Esophagus squamous epithelium (tissue), 5 donors: ENCODE measurements at regions not wholly inside any gene's neighbourhood (a gene's known extent, or its start where the extent isn't known, plus 50 kb on each side); places are given as distances from the start of the nearest gene placed in this dataset.

Experiments
- DNase-seq: peaks from one replicate; lab custom pipeline; 2025; lab: John Stamatoyannopoulos, UW
- H3K27ac ChIP-seq, 4 donors: fragments of 200-600 bp; sonication (generic); one replicate each; pipeline ENCODE4 v1.5.1; 2016 to 2019; ENCODE audit warnings: mild to moderate bottlenecking in 1 of 4
- H3K27me3 ChIP-seq, 4 donors: fragments of 200-600 bp; sonication (generic); 1 replicate in 3 of 4; 2 replicates in 1 of 4; pipeline versions ENCODE4 v1.5.1 to v1.6.0; 2017 to 2021; ENCODE audit warnings: antibody characterized with exemption in 1 of 4
- H3K36me3 ChIP-seq, 3 donors: fragments of 200-600 bp; sonication (generic); one replicate each; pipeline ENCODE4 v1.5.1; 2016 to 2019
- H3K4me1 ChIP-seq, 3 donors: fragments of 200-600 bp; sonication (generic); one replicate each; pipeline ENCODE4 v1.5.1; 2017 to 2019
- H3K4me3 ChIP-seq, 4 donors: fragments of 200-600 bp; sonication (generic); 1 replicate in 3 of 4; 2 replicates in 1 of 4; pipeline ENCODE4 v1.5.1; 2016 to 2019; ENCODE audit warnings: mild to moderate bottlenecking in 2 of 4, moderate library complexity in 1 of 4
- H3K9me3 ChIP-seq, 3 donors: fragments of 200-600 bp; sonication (generic); one replicate each; pipeline ENCODE4 v1.5.1; 2016 to 2019
- CTCF ChIP-seq, 6 experiments: fragments of 450-650 bp in 4 of 6; fragments of 200-600 bp in 2 of 6; sonication (generic) in 2 of 6; IDR thresholded peaks; one replicate each; pipeline ENCODE4 v1.5.1; 2016 to 2019; ENCODE audit warnings: antibody characterized with exemption in 6 of 6, mild to moderate bottlenecking in 4 of 6, moderate library complexity in 4 of 6
- POLR2A ChIP-seq, 4 donors: fragments of 450-650 bp; IDR thresholded peaks; one replicate each; pipeline ENCODE4 v1.6.1; 2017; ENCODE audit warnings: antibody characterized with exemption in 4 of 4, mild to moderate bottlenecking in 4 of 4, moderate library complexity in 3 of 4
- WGBS, 2 donors: methylation state at CpG; one replicate each; pipeline ENCODE4 v1.1.5; 2018; 5-methylcytosine and 5-hydroxymethylcytosine counted together
- intact Hi-C: fragments of 100-400 bp; cut with DNase I; formaldehyde crosslinking; loops from one replicate; pipeline ENCODE4 v1.15.0; 2022
- donor health status: DM: yes; HTN: yes; CAD: no.

GRCh38 chr5:105982526-105982925 lies 1688.2 kb downstream of the EFNA5 start:
- Histone ChIP-seq H3K27me3 (no peaks in the 10 kb centered on the region), H3K36me3 (no peaks in the 10 kb centered on the region), H3K9me3 (no peaks in the 10 kb centered on the region), H3K4me3 (no peak overlapping the region), H3K27ac (no peak overlapping the region), H3K4me1 (no peaks in the 10 kb centered on the region)
- WGBS, 2 donors, result 50 to 60% methylated on average over 1 of the region's 9 CpGs
- TF ChIP-seq CTCF (IDR thresholded peaks at IDR 0.05) (no peak), POLR2A (IDR thresholded peaks at IDR 0.05) (no peak)
- intact Hi-C loops, result no loop called here
- no peak for DNase-seq

- 50% methylated on average over 1 of the region's 1 CpG for WGBS, 2 donors
- intact Hi-C loops, result no loop called here
- Histone ChIP-seq H3K36me3 (no peaks in the 10 kb centered on the region), H3K27me3 (no peaks in the 10 kb centered on the region), H3K4me1 (no peaks in the 10 kb centered on the region), H3K27ac (no peak overlapping the region), H3K9me3 (no peaks in the 10 kb centered on the region), H3K4me3 (no peak overlapping the region)
- TF ChIP-seq CTCF (IDR thresholded peaks at IDR 0.05) (no peak), POLR2A (IDR thresholded peaks at IDR 0.05) (no peak)
- no peak for DNase-seq
These were observed 1692.7 kb downstream of the EFNA5 start for GRCh38 chr5:105978011-105978410.

- 69 to 81% methylated on average over 3 of the region's 3 CpGs for WGBS, 2 donors
- H3K4me1 ChIP-seq, result no peaks in the 10 kb centered on the region
- TF ChIP-seq POLR2A (IDR thresholded peaks at IDR 0.05), result no peak
- no peak for TF ChIP-seq CTCF (IDR thresholded peaks at IDR 0.05)
- no peaks in the 10 kb centered on the region for H3K9me3 ChIP-seq
- DNase-seq, result no peak
- no peak overlapping the region for H3K27ac ChIP-seq
- no peaks in the 10 kb centered on the region for H3K36me3 ChIP-seq
- intact Hi-C loops, result no loop called here
- H3K27me3 ChIP-seq, result no peaks in the 10 kb centered on the region
- no peak overlapping the region for H3K4me3 ChIP-seq
These were observed 1693.6 kb downstream of the EFNA5 start for GRCh38 chr5:105977163-105977562.

GRCh38 chr5:105970919-105971318 lies 1699.8 kb downstream of the EFNA5 start:
- H3K4me3 ChIP-seq, result no peak overlapping the region
- intact Hi-C loops, result no loop called here
- TF ChIP-seq POLR2A (IDR thresholded peaks at IDR 0.05), result no peak
- TF ChIP-seq CTCF (IDR thresholded peaks at IDR 0.05), result no peak

GRCh38 chr5:105968981-105969380 lies 1701.8 kb downstream of the EFNA5 start:
- no peaks in the 10 kb centered on the region for H3K9me3 ChIP-seq
- no peak overlapping the region for H3K27ac ChIP-seq
- no peaks in the 10 kb centered on the region for H3K27me3 ChIP-seq
- no peaks in the 10 kb centered on the region for H3K4me1 ChIP-seq
- TF ChIP-seq CTCF (IDR thresholded peaks at IDR 0.05), result no peak
- TF ChIP-seq POLR2A (IDR thresholded peaks at IDR 0.05), result no peak
- WGBS, 2 donors, result 60 to 62% methylated on average over 3 of the region's 3 CpGs
- H3K36me3 ChIP-seq, result no peaks in the 10 kb centered on the region
- DNase-seq, result no peak
- intact Hi-C loops, result no loop called here
- no peak overlapping the region for H3K4me3 ChIP-seq

More at GRCh38 chr5:105970919-105971318, 1699.8 kb downstream of the EFNA5 start:
- no peaks in the 10 kb centered on the region for H3K9me3 ChIP-seq
- no peaks in the 10 kb centered on the region for H3K36me3 ChIP-seq
- DNase-seq, result no peak
- H3K27me3 ChIP-seq, result no peaks in the 10 kb centered on the region
- H3K4me1 ChIP-seq, result no peaks in the 10 kb centered on the region
- no peak overlapping the region for H3K27ac ChIP-seq
